Liver (tissue), 2 donors: ENCODE measurements at regions not wholly inside any gene's neighbourhood (a gene's known extent, or its start where the extent isn't known, plus 50 kb on each side); places are given as distances from the start of the nearest gene placed in this dataset.

Experiments used
- YY1 ChIP-seq: IDR thresholded peaks from 2 replicates; pipeline ENCODE4 v1.6.1; 2016; ENCODE audit warnings: antibody characterized with exemption, mild to moderate bottlenecking
- ZBTB33 ChIP-seq: IDR thresholded peaks from 2 replicates; pipeline ENCODE4 v1.6.1; 2016; ENCODE audit warnings: antibody characterized with exemption
- TF ChIP-seq, protein P1 (sequence below): fragments of 150-350 bp; IDR thresholded peaks from 2 replicates; pipeline ENCODE4 v1.5.1; 2017; ENCODE audit warnings: improper control_type of control experiment, low read depth, low read length; ENCODE audit not compliant: missing input control
- TF ChIP-seq, protein P2 (sequence below): IDR thresholded peaks from 2 replicates; pipeline ENCODE4 v1.6.1; 2016; ENCODE audit warnings: antibody characterized with exemption, mild to moderate bottlenecking
- donor health status: healthy.

DNA sequence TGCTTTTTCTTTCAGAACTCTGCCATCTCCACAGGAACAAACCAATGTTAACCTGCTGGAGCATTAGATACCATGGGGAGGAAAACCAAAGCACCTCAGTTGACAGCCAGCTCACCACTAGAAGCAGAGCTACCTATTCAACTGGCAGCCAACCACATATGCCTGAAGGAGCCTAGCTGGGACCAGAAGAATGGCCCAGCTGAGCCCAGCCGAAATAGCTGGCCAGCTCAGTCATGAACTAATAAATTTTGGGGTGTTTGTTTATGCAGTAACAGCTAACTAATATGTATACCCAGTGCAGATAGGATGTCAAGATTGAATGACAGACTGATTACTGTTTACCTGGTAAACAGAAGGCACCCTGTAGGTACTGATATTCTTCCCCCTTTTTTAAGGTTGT, 1117.5 kb downstream of the TBL1XR1 start:
- TF ChIP-seq, protein P1, sequence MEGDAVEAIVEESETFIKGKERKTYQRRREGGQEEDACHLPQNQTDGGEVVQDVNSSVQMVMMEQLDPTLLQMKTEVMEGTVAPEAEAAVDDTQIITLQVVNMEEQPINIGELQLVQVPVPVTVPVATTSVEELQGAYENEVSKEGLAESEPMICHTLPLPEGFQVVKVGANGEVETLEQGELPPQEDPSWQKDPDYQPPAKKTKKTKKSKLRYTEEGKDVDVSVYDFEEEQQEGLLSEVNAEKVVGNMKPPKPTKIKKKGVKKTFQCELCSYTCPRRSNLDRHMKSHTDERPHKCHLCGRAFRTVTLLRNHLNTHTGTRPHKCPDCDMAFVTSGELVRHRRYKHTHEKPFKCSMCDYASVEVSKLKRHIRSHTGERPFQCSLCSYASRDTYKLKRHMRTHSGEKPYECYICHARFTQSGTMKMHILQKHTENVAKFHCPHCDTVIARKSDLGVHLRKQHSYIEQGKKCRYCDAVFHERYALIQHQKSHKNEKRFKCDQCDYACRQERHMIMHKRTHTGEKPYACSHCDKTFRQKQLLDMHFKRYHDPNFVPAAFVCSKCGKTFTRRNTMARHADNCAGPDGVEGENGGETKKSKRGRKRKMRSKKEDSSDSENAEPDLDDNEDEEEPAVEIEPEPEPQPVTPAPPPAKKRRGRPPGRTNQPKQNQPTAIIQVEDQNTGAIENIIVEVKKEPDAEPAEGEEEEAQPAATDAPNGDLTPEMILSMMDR, result no peak
- TF ChIP-seq YY1, result no peak
- TF ChIP-seq, protein P2, sequence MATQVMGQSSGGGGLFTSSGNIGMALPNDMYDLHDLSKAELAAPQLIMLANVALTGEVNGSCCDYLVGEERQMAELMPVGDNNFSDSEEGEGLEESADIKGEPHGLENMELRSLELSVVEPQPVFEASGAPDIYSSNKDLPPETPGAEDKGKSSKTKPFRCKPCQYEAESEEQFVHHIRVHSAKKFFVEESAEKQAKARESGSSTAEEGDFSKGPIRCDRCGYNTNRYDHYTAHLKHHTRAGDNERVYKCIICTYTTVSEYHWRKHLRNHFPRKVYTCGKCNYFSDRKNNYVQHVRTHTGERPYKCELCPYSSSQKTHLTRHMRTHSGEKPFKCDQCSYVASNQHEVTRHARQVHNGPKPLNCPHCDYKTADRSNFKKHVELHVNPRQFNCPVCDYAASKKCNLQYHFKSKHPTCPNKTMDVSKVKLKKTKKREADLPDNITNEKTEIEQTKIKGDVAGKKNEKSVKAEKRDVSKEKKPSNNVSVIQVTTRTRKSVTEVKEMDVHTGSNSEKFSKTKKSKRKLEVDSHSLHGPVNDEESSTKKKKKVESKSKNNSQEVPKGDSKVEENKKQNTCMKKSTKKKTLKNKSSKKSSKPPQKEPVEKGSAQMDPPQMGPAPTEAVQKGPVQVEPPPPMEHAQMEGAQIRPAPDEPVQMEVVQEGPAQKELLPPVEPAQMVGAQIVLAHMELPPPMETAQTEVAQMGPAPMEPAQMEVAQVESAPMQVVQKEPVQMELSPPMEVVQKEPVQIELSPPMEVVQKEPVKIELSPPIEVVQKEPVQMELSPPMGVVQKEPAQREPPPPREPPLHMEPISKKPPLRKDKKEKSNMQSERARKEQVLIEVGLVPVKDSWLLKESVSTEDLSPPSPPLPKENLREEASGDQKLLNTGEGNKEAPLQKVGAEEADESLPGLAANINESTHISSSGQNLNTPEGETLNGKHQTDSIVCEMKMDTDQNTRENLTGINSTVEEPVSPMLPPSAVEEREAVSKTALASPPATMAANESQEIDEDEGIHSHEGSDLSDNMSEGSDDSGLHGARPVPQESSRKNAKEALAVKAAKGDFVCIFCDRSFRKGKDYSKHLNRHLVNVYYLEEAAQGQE, result no peak
- no peak for TF ChIP-seq ZBTB33
